H1 (cell line): ENCODE measurements at regions not wholly inside any gene's neighbourhood (a gene's known extent, or its start where the extent isn't known, plus 50 kb on each side); places are given as distances from the start of the nearest gene placed in this dataset.

Experiments
- CTCF ChIA-PET: fragments of 300-600 bp; sonication (Branson Sonifier 250); formaldehyde crosslinking; loops from one replicate; lab custom pipeline; 2021; ENCODE audit not compliant: partially characterized antibody; lab: Charles Lee
- POLR2A ChIA-PET: fragments of 300-600 bp; sonication (Branson Sonifier 250); formaldehyde crosslinking; loops from one replicate; lab custom pipeline; 2021; ENCODE audit warnings: inconsistent platforms; ENCODE audit not compliant: partially characterized antibody; lab: Charles Lee
- DNase-seq, 2 experiments: peaks; one replicate each; pipeline versions ENCODE4 v3.0.0 to v3.0.0-alpha.2; 2010 to 2022; ENCODE audit warnings: low spot score in 2 of 2, low read depth in 1 of 2, mixed read lengths in 1 of 2
- FAIRE-seq: peaks from 2 replicates; lab custom pipeline; 2011; peaks lifted over from hg19 to GRCh38; lab: Jason Lieb, UNC
- H2AFZ ChIP-seq: 2 replicates; pipeline ENCODE4 v1.8.1; 2012; ENCODE audit warnings: low read length, inconsistent platforms
- H2AK5ac ChIP-seq: 2 replicates; pipeline ENCODE4 v1.6.1; 2013; ENCODE audit warnings: low read depth, low read length
- H2BK120ac ChIP-seq: replicated peaks from 2 replicates; pipeline ENCODE3; 2013; ENCODE audit warnings: low read depth, low read length, inconsistent platforms
- H2BK12ac ChIP-seq: 2 replicates; pipeline ENCODE4 v1.6.1; 2013; ENCODE audit warnings: low read depth, low read length
- H2BK15ac ChIP-seq: 2 replicates; pipeline ENCODE4 v1.6.1; 2013; ENCODE audit warnings: low read length
- H2BK20ac ChIP-seq: 2 replicates; pipeline ENCODE4 v1.6.1; 2013; ENCODE audit warnings: low read length
- H2BK5ac ChIP-seq: 2 replicates; pipeline ENCODE4 v1.6.1; 2013; ENCODE audit warnings: low read depth, low read length
- H3K14ac ChIP-seq: 2 replicates; pipeline ENCODE4 v1.6.1; 2013; ENCODE audit warnings: inconsistent platforms; ENCODE audit not compliant: insufficient read length
- H3K18ac ChIP-seq: 2 replicates; pipeline ENCODE4 v1.6.1; 2013; ENCODE audit warnings: low read length; ENCODE audit errors: extremely low read depth
- H3K23ac ChIP-seq: 2 replicates; pipeline ENCODE4 v1.6.1; 2013; ENCODE audit warnings: inconsistent platforms; ENCODE audit not compliant: insufficient read length
- H3K23me2 ChIP-seq: 2 replicates; pipeline ENCODE4 v1.6.1; 2013; ENCODE audit warnings: low read depth, low read length
- H3K27ac ChIP-seq: 2 replicates; pipeline ENCODE4 v1.6.1; 2011; ENCODE audit warnings: low read depth, low read length, inconsistent platforms
- H3K27me3 ChIP-seq, 4 experiments: replicated peaks in 1 of 4; 1 replicate in 1 of 4; 2 replicates in 3 of 4; pipeline versions ENCODE4 v1.6.1 to v1.8.1; 2011 to 2013; ENCODE audit warnings: low read length in 3 of 4, mild to moderate bottlenecking in 3 of 4, inconsistent platforms in 2 of 4, mixed read lengths in 2 of 4, moderate library complexity in 1 of 4; ENCODE audit not compliant: control insufficient read depth in 3 of 4, insufficient read depth in 3 of 4; ENCODE audit errors: extremely low read depth in 1 of 4
- H3K36me3 ChIP-seq, 4 experiments: 2 replicates each; pipeline versions ENCODE4 v1.6.1 to v1.8.1; 2011 to 2013; ENCODE audit warnings: mild to moderate bottlenecking in 4 of 4, low read length in 3 of 4, moderate library complexity in 2 of 4, control low read depth in 1 of 4, inconsistent platforms in 1 of 4; ENCODE audit not compliant: insufficient read depth in 4 of 4, control insufficient read depth in 2 of 4
- H3K4ac ChIP-seq: replicated peaks from 2 replicates; pipeline ENCODE3; 2013; ENCODE audit warnings: low read length, low read depth, mixed read lengths, inconsistent platforms; ENCODE audit not compliant: insufficient read length
- H3K4me1 ChIP-seq, 4 experiments: replicated peaks in 1 of 4; 1 replicate in 1 of 4; 2 replicates in 3 of 4; pipeline versions ENCODE4 v1.6.1 to v1.8.1; 2011 to 2013; ENCODE audit warnings: low read length in 3 of 4, inconsistent platforms in 2 of 4, mixed read lengths in 1 of 4; ENCODE audit not compliant: insufficient read depth in 4 of 4, control insufficient read depth in 3 of 4
- H3K4me2 ChIP-seq, 2 experiments: 2 replicates each; pipeline versions ENCODE4 v1.6.1 to v1.8.1; 2011 to 2013; ENCODE audit warnings: low read depth in 2 of 2, low read length in 2 of 2, control low read depth in 1 of 2, inconsistent platforms in 1 of 2, mild to moderate bottlenecking in 1 of 2; ENCODE audit not compliant: insufficient read depth in 1 of 2
- H3K4me3 ChIP-seq, 4 experiments: fragments of 200-600, 300-600 bp in 1 of 4; sonication (generic), shearing (Covaris generic), sonication (Bioruptor Twin) in 1 of 4; 2 replicates each; pipeline versions ENCODE4 v1.5.1 to v1.8.1; 2011 to 2016; ENCODE audit warnings: low read length in 4 of 4, low read depth in 3 of 4, control low read depth in 2 of 4, inconsistent platforms in 2 of 4, mild to moderate bottlenecking in 2 of 4, mixed read lengths in 1 of 4, moderate library complexity in 1 of 4; ENCODE audit not compliant: insufficient read depth in 2 of 4; ENCODE audit errors: extremely low read depth in 1 of 4
- H3K56ac ChIP-seq: replicated peaks from 2 replicates; pipeline ENCODE3; 2013; ENCODE audit warnings: low read depth, mild to moderate bottlenecking, mixed read lengths, low read length, inconsistent platforms; ENCODE audit not compliant: insufficient read length
- H3K79me1 ChIP-seq: 2 replicates; pipeline ENCODE4 v1.6.1; 2013; ENCODE audit warnings: low read depth, low read length, control low read depth
- H3K79me2 ChIP-seq, 2 experiments: 2 replicates each; pipeline versions ENCODE4 v1.6.1 to v1.8.1; 2012 to 2013; ENCODE audit warnings: low read length in 2 of 2, mild to moderate bottlenecking in 2 of 2, inconsistent platforms in 1 of 2; ENCODE audit not compliant: insufficient read depth in 2 of 2, control insufficient read depth in 1 of 2
- H3K9ac ChIP-seq, 4 experiments: replicated peaks in 1 of 4; 1 replicate in 1 of 4; 2 replicates in 3 of 4; pipeline versions ENCODE4 v1.6.1 to v1.8.1; 2011 to 2013; ENCODE audit warnings: low read depth in 3 of 4, low read length in 3 of 4, control low read depth in 2 of 4, mild to moderate bottlenecking in 2 of 4, moderate library complexity in 2 of 4, inconsistent platforms in 1 of 4; ENCODE audit errors: extremely low read depth in 1 of 4
- H3K9me3 ChIP-seq, 2 experiments: 2 replicates each; pipeline versions ENCODE4 v1.6.1 to v1.8.1; 2012 to 2013; ENCODE audit warnings: mild to moderate bottlenecking in 2 of 2, moderate library complexity in 2 of 2, control low read depth in 1 of 2, inconsistent platforms in 1 of 2, low read depth in 1 of 2, low read length in 1 of 2, mixed read lengths in 1 of 2; ENCODE audit not compliant: insufficient read depth in 2 of 2
- H4K20me1 ChIP-seq, 2 experiments: replicated peaks in 1 of 2; 2 replicates each; pipeline versions ENCODE3 to v1.8.1; 2011 to 2013; ENCODE audit warnings: inconsistent platforms in 2 of 2, low read length in 2 of 2, mild to moderate bottlenecking in 1 of 2; ENCODE audit not compliant: insufficient read depth in 2 of 2, control insufficient read depth in 1 of 2
- H4K5ac ChIP-seq: 2 replicates; pipeline ENCODE4 v1.6.1; 2013; ENCODE audit warnings: low read length, low read depth, mixed read lengths, inconsistent platforms; ENCODE audit not compliant: insufficient read length
- H4K8ac ChIP-seq: 2 replicates; pipeline ENCODE4 v1.8.0; 2013; ENCODE audit warnings: mild to moderate bottlenecking, moderate library complexity, low read length, inconsistent platforms; ENCODE audit not compliant: insufficient read depth; ENCODE audit errors: extremely low read depth
- H4K91ac ChIP-seq: replicated peaks from 2 replicates; pipeline ENCODE3; 2013; ENCODE audit warnings: low read length, mixed read lengths, inconsistent platforms; ENCODE audit not compliant: insufficient read length
- CHD2 ChIP-seq: IDR thresholded peaks from 2 replicates; pipeline ENCODE4 v1.6.1; 2012; ENCODE audit warnings: low read length, improper control_type of control experiment
- EZH2 ChIP-seq: fragments of 200-600 bp; sonication (generic); IDR thresholded peaks from 2 replicates; pipeline ENCODE4 v1.7.1; 2012; ENCODE audit warnings: low read depth, mild to moderate bottlenecking, moderate library complexity, low read length, inconsistent platforms; ENCODE audit not compliant: severe bottlenecking
- GABPA ChIP-seq: IDR thresholded peaks from 2 replicates; pipeline ENCODE4 v1.6.1; 2011; ENCODE audit warnings: mild to moderate bottlenecking, low read length, moderate library complexity, borderline replicate concordance; ENCODE audit not compliant: insufficient read depth
- SUZ12 ChIP-seq: fragments of 200-600 bp; sonication (generic); IDR thresholded peaks from 2 replicates; pipeline ENCODE4 v1.6.1; 2012; ENCODE audit warnings: mild to moderate bottlenecking, inconsistent platforms, low read length, moderate library complexity, mixed read lengths
- ZNF274 ChIP-seq: IDR thresholded peaks from 2 replicates; pipeline ENCODE4 v1.7.0; 2012; ENCODE audit warnings: low read length, borderline replicate concordance; ENCODE audit errors: extremely low read depth
- WGBS, 2 experiments: shearing (Covaris generic) in 1 of 2; methylation state at CpG; one replicate each; pipeline versions ENCODE4 v1.1.6 to v1.1.7; 2013 to 2015; ENCODE audit warnings: low lambda C conversion rate in 2 of 2, mixed read lengths in 2 of 2, inconsistent platforms in 1 of 2, low coverage in 1 of 2, missing lambda C conversion rate in 1 of 2; ENCODE audit not compliant: insufficient replicate concordance in 2 of 2, insufficient coverage in 1 of 2, insufficient read length in 1 of 2; ENCODE audit errors: extremely low coverage in 1 of 2, missing lambda C conversion rate in 1 of 2; 5-methylcytosine and 5-hydroxymethylcytosine counted together

- TF ChIP-seq EZH2: no peak
- 0 out of 2 replicates have a peak, but pooled peaks have one; percentile 32 for TF ChIP-seq SUZ12
- TF ChIP-seq CHD2: no peak
- TF ChIP-seq GABPA: no peak
- no peak for TF ChIP-seq ZNF274
- ChIA-PET POLR2A (interaction anchor here (1.0 kb wide), 1 partner anchor 326 kb away, joined by 3 read pairs; no protein-coding TSS in a partner anchor), CTCF (interaction anchor here (0.6 to 9.2 kb wide), 13 partner anchors 8 to 379 kb away, joined by 3 to 124 read pairs (median 4); partner anchors contain the start of gene IGF1R)
- no peak overlapping the region for H3K27ac ChIP-seq
- no peaks in the 10 kb centered on the region for H3K79me2 ChIP-seq
- peak overlapping the region; percentile 29; the same call in 1 of the 2 replicates for H2BK15ac ChIP-seq
- DNase-seq: no peak
- WGBS, 2 experiments: 81% methylated on average over 10 of the region's 10 CpGs; no CpG with 5 or more reads in 1 of the 2 experiments
- H3K9ac ChIP-seq: no peak overlapping the region
- H4K5ac ChIP-seq: no peak overlapping the region
- H3K14ac ChIP-seq: no peak overlapping the region
- no peaks in the 10 kb centered on the region; the same call in 1 of the 2 replicates for H3K23me2 ChIP-seq
- H3K79me1 ChIP-seq: no peaks in the 10 kb centered on the region
- H2BK12ac ChIP-seq: no peak overlapping the region
- peak overlapping the region in 1 of 2 experiments; percentile 57; a peak in 1 of 4 replicates for H3K4me2 ChIP-seq
- no peak for FAIRE-seq
- H4K91ac ChIP-seq: no peak overlapping the region
- H3K36me3 ChIP-seq: no peaks in the 10 kb centered on the region
- no peak overlapping the region for H2BK20ac ChIP-seq
- no peak overlapping the region; the same call in 1 of the 2 replicates for H2AK5ac ChIP-seq
- H3K27me3 ChIP-seq: no peaks in the 10 kb centered on the region
- H2BK120ac ChIP-seq: no peak overlapping the region
- H4K20me1 ChIP-seq: no peaks in the 10 kb centered on the region
- H3K23ac ChIP-seq: no peak overlapping the region
- no peak overlapping the region for H4K8ac ChIP-seq
- H2AFZ ChIP-seq: peak overlapping the region; percentile 88
- no peak overlapping the region for H3K56ac ChIP-seq
- no peak overlapping the region for H3K4ac ChIP-seq
- H3K4me1 ChIP-seq: peaks cover 0 to 13% (median 2%) of the 10 kb centered on the region in 4 experiments; a peak in 5 of 7 replicates
- no peak overlapping the region for H2BK5ac ChIP-seq
- no peak overlapping the region for H3K4me3 ChIP-seq
- H3K9me3 ChIP-seq: no peaks in the 10 kb centered on the region
- H3K18ac ChIP-seq: no peak overlapping the region
These were observed 123.3 kb upstream of the IGF1R start for GRCh38 chr15:98524838-98525660.
